Upper lobe of right lung (tissue), 1 donor: ENCODE measurements at regions not wholly inside any gene's neighbourhood (a gene's known extent, or its start where the extent isn't known, plus 50 kb on each side); places are given as distances from the start of the nearest gene placed in this dataset.

ENCODE experiments used
- ATAC-seq: fragments of 200-7000 bp; cut with Tn5 transposase; one replicate; pipeline ENCODE4 v1.9.1; 2020; ENCODE audit warnings: mild to moderate bottlenecking, moderate library complexity
- DNase-seq: peaks from one replicate; pipeline ENCODE4 v3.0.0-alpha.2; 2020
- H3K27ac ChIP-seq: fragments of 200-600 bp; one replicate; pipeline ENCODE4 v1.8.0; 2022
- H3K27me3 ChIP-seq: fragments of 200-600 bp; one replicate; pipeline ENCODE4 v1.8.0; 2022; ENCODE audit warnings: mild to moderate bottlenecking
- H3K36me3 ChIP-seq: fragments of 200-600 bp; one replicate; pipeline ENCODE4 v1.8.0; 2022
- H3K4me1 ChIP-seq: fragments of 200-600 bp; one replicate; pipeline ENCODE4 v1.8.0; 2022
- H3K4me3 ChIP-seq: fragments of 200-600 bp; one replicate; pipeline ENCODE4 v1.8.0; 2022; ENCODE audit warnings: mild to moderate bottlenecking
- H3K9me3 ChIP-seq: fragments of 200-600 bp; one replicate; pipeline ENCODE4 v1.8.0; 2022
- CTCF ChIP-seq: fragments of 200-600 bp; IDR thresholded peaks from one replicate; pipeline ENCODE4 v1.8.0; 2022; ENCODE audit warnings: antibody characterized with exemption
- intact Hi-C: fragments of 100-400 bp; cut with DNase I; formaldehyde crosslinking; loops from one replicate; pipeline ENCODE4 v1.11.0; 2022
- donor health status: DM: no; HTN: yes; CAD: no; lungs with severe emphysema.

- Histone ChIP-seq H3K36me3 (no peaks in the 10 kb centered on the region), H3K4me1 (no peaks in the 10 kb centered on the region), H3K4me3 (no peak overlapping the region), H3K27ac (no peak overlapping the region), H3K9me3 (no peaks in the 10 kb centered on the region), H3K27me3 (peaks cover 14% of the 10 kb centered on the region)
- ATAC-seq (no peak), DNase-seq (no peak)
- intact Hi-C loops, result no loop called here
- TF ChIP-seq CTCF, result no peak
Observed at GRCh38 chr1:37391211-37392011, 83.0 kb upstream of the ZC3H12A start.

GRCh38 chr1:37392051-37392450, 82.3 kb upstream of the ZC3H12A start:
- Histone ChIP-seq H3K27ac (no peak overlapping the region), H3K9me3 (no peaks in the 10 kb centered on the region), H3K36me3 (no peaks in the 10 kb centered on the region), H3K4me1 (no peaks in the 10 kb centered on the region), H3K4me3 (no peak overlapping the region), H3K27me3 (peaks cover 15% of the 10 kb centered on the region)
- intact Hi-C loops, result no loop called here
- no peak for TF ChIP-seq CTCF
- no peak for ATAC-seq
- no peak for DNase-seq

GRCh38 chr1:37393173-37394120, 80.9 kb upstream of the ZC3H12A start:
- Histone ChIP-seq H3K27ac (no peak overlapping the region), H3K4me1 (no peaks in the 10 kb centered on the region), H3K4me3 (no peak overlapping the region), H3K9me3 (no peaks in the 10 kb centered on the region), H3K27me3 (peaks cover 23% of the 10 kb centered on the region), H3K36me3 (no peaks in the 10 kb centered on the region)
- DNase-seq, result no peak
- no peak for ATAC-seq
- intact Hi-C loops, result no loop called here
- no peak for TF ChIP-seq CTCF

GRCh38 chr1:37394574-37395464, 79.6 kb upstream of the ZC3H12A start:
- Histone ChIP-seq H3K9me3 (no peaks in the 10 kb centered on the region), H3K4me1 (no peaks in the 10 kb centered on the region), H3K27me3 (peaks cover 23% of the 10 kb centered on the region), H3K4me3 (no peak overlapping the region), H3K27ac (no peak overlapping the region), H3K36me3 (no peaks in the 10 kb centered on the region)
- intact Hi-C loops, result no loop called here
- ATAC-seq, result no peak
- no peak for DNase-seq
- no peak for TF ChIP-seq CTCF

- peaks cover 20% of the 10 kb centered on the region for H3K27me3 ChIP-seq
- ATAC-seq, result no peak
Observed at GRCh38 chr1:37398096-37398495, 76.3 kb upstream of the ZC3H12A start.

More at GRCh38 chr1:37398096-37398495, 76.3 kb upstream of the ZC3H12A start:
- Histone ChIP-seq H3K9me3 (no peaks in the 10 kb centered on the region), H3K4me3 (no peak overlapping the region), H3K27ac (no peak overlapping the region), H3K4me1 (no peaks in the 10 kb centered on the region), H3K36me3 (no peaks in the 10 kb centered on the region)
- DNase-seq, result no peak
- no peak for TF ChIP-seq CTCF
- intact Hi-C loops, result no loop called here
